B cell (primary cell): ENCODE measurements at regions not wholly inside any gene's neighbourhood (a gene's known extent, or its start where the extent isn't known, plus 50 kb on each side); places are given as distances from the start of the nearest gene placed in this dataset.

Experiments
- ATAC-seq: fragments of 200-7000 bp; cut with Tn5 transposase; one replicate; pipeline ENCODE4 v1.10.0; 2021; ENCODE audit warnings: low read depth, mild to moderate bottlenecking, moderate number of reproducible peaks, moderate library complexity
- CTCF ChIA-PET: fragments of 350-600 bp; sonication (Branson Sonifier 250); formaldehyde crosslinking; loops from one replicate; lab custom pipeline; 2021; ENCODE audit warnings: antibody characterized with exemption, inconsistent platforms; lab: Charles Lee
- POLR2A ChIA-PET: fragments of 350-600 bp; sonication (Branson Sonifier 250); formaldehyde crosslinking; loops from one replicate; lab custom pipeline; 2021; ENCODE audit warnings: antibody characterized with exemption; lab: Charles Lee
- DNase-seq: peaks from one replicate; pipeline ENCODE4 v3.0.0; 2013
- H2AFZ ChIP-seq: 2 replicates; pipeline ENCODE4 v1.6.1; 2012; ENCODE audit warnings: mild to moderate bottlenecking, low read depth, low read length; ENCODE audit not compliant: insufficient read depth, poor library complexity, severe bottlenecking
- H3K27ac ChIP-seq, 2 donors: 1 replicate in 1 of 2; 2 replicates in 1 of 2; pipeline ENCODE4 v1.5.1; 2012 to 2013; ENCODE audit warnings: low read length in 2 of 2, mild to moderate bottlenecking in 2 of 2, moderate library complexity in 1 of 2
- H3K27me3 ChIP-seq, 4 experiments: fragments of 200-600 bp in 1 of 4; sonication (generic) in 1 of 4; replicated peaks in 1 of 4; 1 replicate in 2 of 4; 2 replicates in 2 of 4; pipeline versions ENCODE4 v1.6.1 to v1.7.0; 2013 to 2016; ENCODE audit warnings: low read length in 3 of 4, mild to moderate bottlenecking in 2 of 4, mixed read lengths in 1 of 4, moderate library complexity in 1 of 4; ENCODE audit not compliant: insufficient read depth in 4 of 4, control insufficient read depth in 3 of 4; ENCODE audit errors: control extremely low read depth in 1 of 4
- H3K36me3 ChIP-seq, 2 experiments: replicated peaks in 1 of 2; 1 replicate in 1 of 2; 2 replicates in 1 of 2; pipeline versions ENCODE4 v1.6.1 to v1.7.1; 2013; ENCODE audit warnings: low read length in 1 of 2; ENCODE audit not compliant: insufficient read depth in 2 of 2, control insufficient read depth in 1 of 2; ENCODE audit errors: control extremely low read depth in 1 of 2, extremely low read depth in 1 of 2
- H3K4me1 ChIP-seq, 2 donors: fragments of 200-600 bp in 1 of 2; sonication (generic) in 1 of 2; 1 replicate in 1 of 2; 2 replicates in 1 of 2; pipeline versions ENCODE4 v1.5.1 to v1.6.1; 2013 to 2017; ENCODE audit warnings: low read length in 2 of 2; ENCODE audit not compliant: control insufficient read depth in 2 of 2, insufficient read depth in 2 of 2
- H3K4me2 ChIP-seq: replicated peaks from 2 replicates; pipeline ENCODE3; 2012; ENCODE audit warnings: mild to moderate bottlenecking, low read depth, low read length; ENCODE audit not compliant: poor library complexity, severe bottlenecking
- H3K4me3 ChIP-seq, 5 experiments: fragments of 200-600 bp in 1 of 5; sonication (generic) in 1 of 5; 1 replicate in 3 of 5; 2 replicates in 2 of 5; pipeline versions ENCODE4 v1.5.1 to v1.7.0; 2011 to 2016; ENCODE audit warnings: low read length in 4 of 5, mild to moderate bottlenecking in 4 of 5, low read depth in 2 of 5, control low read depth in 1 of 5, moderate library complexity in 1 of 5; ENCODE audit not compliant: insufficient read depth in 1 of 5; ENCODE audit errors: control extremely low read depth in 1 of 5, extremely low read depth in 1 of 5
- H3K79me2 ChIP-seq: fragments of 200-600 bp; sonication (generic); one replicate; pipeline ENCODE4 v1.6.0; 2016; ENCODE audit warnings: low read length; ENCODE audit not compliant: control insufficient read depth, insufficient read depth
- H3K9ac ChIP-seq: fragments of 200-600 bp; sonication (generic); 2 replicates; pipeline ENCODE4 v1.6.1; 2017; ENCODE audit warnings: mild to moderate bottlenecking, low read length, moderate library complexity
- H3K9me3 ChIP-seq, 3 donors: one replicate each; pipeline versions ENCODE4 v1.6.1 to v1.7.1; 2013; ENCODE audit warnings: low read length in 2 of 3; ENCODE audit not compliant: control insufficient read depth in 2 of 3, insufficient read depth in 1 of 3; ENCODE audit errors: control extremely low read depth in 1 of 3
- H4K20me1 ChIP-seq: 2 replicates; pipeline ENCODE4 v1.6.0; 2012; ENCODE audit warnings: mild to moderate bottlenecking, low read length; ENCODE audit not compliant: insufficient read depth, control insufficient read depth, poor library complexity, severe bottlenecking
- H3K27ac Mint-ChIP-seq: one replicate; pipeline ENCODE4 v1.8.0; 2021; ENCODE audit warnings: mixed read lengths
- H3K27me3 Mint-ChIP-seq: one replicate; pipeline ENCODE4 v1.8.0; 2021; ENCODE audit warnings: mixed read lengths
- H3K4me1 Mint-ChIP-seq: one replicate; pipeline ENCODE4 v1.8.0; 2021; ENCODE audit warnings: mixed read lengths
- H3K4me3 Mint-ChIP-seq: one replicate; pipeline ENCODE4 v1.8.0; 2021; ENCODE audit warnings: mixed read lengths
- H3K9me3 Mint-ChIP-seq: one replicate; pipeline ENCODE4 v1.8.0; 2022; ENCODE audit warnings: mixed read lengths; ENCODE audit not compliant: insufficient read depth
- CTCF ChIP-seq: fragments of 200-600 bp; IDR thresholded peaks from one replicate; pipeline ENCODE4 v1.8.0; 2022; ENCODE audit warnings: antibody characterized with exemption, mild to moderate bottlenecking
- EZH2 ChIP-seq: IDR thresholded peaks from 2 replicates; pipeline ENCODE4 v1.6.1; 2012; ENCODE audit warnings: borderline replicate concordance, low read depth, mild to moderate bottlenecking, moderate library complexity, low read length; ENCODE audit not compliant: insufficient read depth, poor library complexity, severe bottlenecking
- WGBS: methylation state at CpG from one replicate; pipeline ENCODE4 v1.1.5; 2013; ENCODE audit warnings: missing lambda C conversion rate; ENCODE audit not compliant: insufficient coverage; 5-methylcytosine and 5-hydroxymethylcytosine counted together
- intact Hi-C: fragments of 100-400 bp; cut with micrococcal nuclease; formaldehyde crosslinking; loops from one replicate; pipeline ENCODE4 v1.10.0; 2022

- Mint-ChIP-seq H3K27ac (no peak overlapping the region), H3K27me3 (peaks cover 13% of the 10 kb centered on the region), H3K9me3 (no peaks in the 10 kb centered on the region), H3K4me1 (no peaks in the 10 kb centered on the region), H3K4me3 (no peak overlapping the region)
- intact Hi-C loops = no loop called here
- no peak overlapping the region for H3K27ac ChIP-seq
- ATAC-seq (no peak), DNase-seq (no peak)
- no peaks in the 10 kb centered on the region for H3K9me3 ChIP-seq
- no peaks in the 10 kb centered on the region for H4K20me1 ChIP-seq
- peaks cover 0 to 2% (median 0%) of the 10 kb centered on the region in 4 experiments for H3K27me3 ChIP-seq
- 83% methylated on average over 1 of the region's 5 CpGs for WGBS
- ChIA-PET POLR2A (no interaction called here), CTCF (no interaction called here)
- no peak overlapping the region for H3K9ac ChIP-seq
- no peak overlapping the region for H2AFZ ChIP-seq
- no peaks in the 10 kb centered on the region for H3K4me1 ChIP-seq
- TF ChIP-seq CTCF = no peak
- no peak for TF ChIP-seq EZH2
- H3K79me2 ChIP-seq = no peaks in the 10 kb centered on the region
- no peak overlapping the region for H3K4me3 ChIP-seq
- no peaks in the 10 kb centered on the region for H3K36me3 ChIP-seq
- no peak overlapping the region for H3K4me2 ChIP-seq
Measured at GRCh38 chr12:94892544-94893267, 110.8 kb downstream of the NDUFA12 start.

DNA sequence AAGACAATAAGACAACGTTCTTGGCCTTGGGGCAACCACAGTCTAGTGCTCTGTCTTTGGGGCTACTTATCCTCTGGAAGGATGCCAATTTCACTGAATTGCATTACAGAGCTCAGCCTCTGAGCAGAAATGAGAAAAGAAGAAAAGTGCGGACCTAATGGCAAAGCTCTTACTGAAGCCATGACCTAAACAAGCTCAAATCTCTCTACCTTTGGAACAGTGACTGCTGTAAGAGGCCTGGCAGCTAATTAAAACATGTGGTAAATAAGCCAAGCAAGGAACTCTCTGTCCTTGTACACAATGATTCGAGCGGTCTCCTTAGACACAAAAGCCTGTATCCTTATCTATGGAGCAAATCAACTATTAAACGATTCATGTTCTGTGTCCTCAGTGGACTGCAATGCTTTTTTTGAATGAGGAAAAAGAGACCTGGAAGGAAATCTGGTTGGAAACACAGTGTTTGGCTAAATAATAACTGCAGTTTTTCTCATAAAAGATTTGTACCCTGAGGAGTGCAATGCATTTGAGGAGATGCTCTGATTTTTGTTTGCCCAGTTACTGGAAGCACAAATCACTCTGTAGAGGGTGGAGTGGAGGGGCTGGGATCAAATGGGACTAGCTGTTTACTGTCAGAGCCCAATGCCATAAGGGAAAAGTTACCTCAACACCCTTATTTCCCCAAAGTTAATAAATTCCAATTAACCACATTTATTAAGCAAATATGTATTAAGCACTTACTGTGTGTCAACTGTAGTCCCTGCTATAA is 113.9 kb downstream of the NDUFA12 start:
- H3K27me3 ChIP-seq = no peaks in the 10 kb centered on the region
- no peaks in the 10 kb centered on the region for H3K36me3 ChIP-seq
- CTCF ChIA-PET = interaction anchor here (1.6 kb wide), 1 partner anchor 14 kb away, joined by 3 read pairs; no protein-coding TSS in a partner anchor
- no peak overlapping the region for H3K4me2 ChIP-seq
- no peak overlapping the region for H3K27ac ChIP-seq
- no peak for ATAC-seq
- Mint-ChIP-seq H3K27me3 (peaks cover 13% of the 10 kb centered on the region), H3K27ac (no peak overlapping the region), H3K4me3 (no peak overlapping the region), H3K9me3 (no peaks in the 10 kb centered on the region), H3K4me1 (no peaks in the 10 kb centered on the region)
- 86% methylated on average over 1 of the region's 5 CpGs for WGBS
- H4K20me1 ChIP-seq = no peaks in the 10 kb centered on the region
- no peak for DNase-seq
- H2AFZ ChIP-seq = no peak overlapping the region
- H3K79me2 ChIP-seq = no peaks in the 10 kb centered on the region
- H3K4me1 ChIP-seq = no peaks in the 10 kb centered on the region
- H3K4me3 ChIP-seq = no peak overlapping the region
- no peak for TF ChIP-seq CTCF
- TF ChIP-seq EZH2 = no peak
- no peak overlapping the region for H3K9ac ChIP-seq
- intact Hi-C loops = no loop called here
- H3K9me3 ChIP-seq = no peaks in the 10 kb centered on the region
- POLR2A ChIA-PET = no interaction called here
